B cell (primary cell): ENCODE measurements at regions not wholly inside any gene's neighbourhood (a gene's known extent, or its start where the extent isn't known, plus 50 kb on each side); places are given as distances from the start of the nearest gene placed in this dataset.

Experiments used
- ATAC-seq: fragments of 200-7000 bp; cut with Tn5 transposase; one replicate; pipeline ENCODE4 v1.10.0; 2021; ENCODE audit warnings: low read depth, mild to moderate bottlenecking, moderate number of reproducible peaks, moderate library complexity
- CTCF ChIA-PET: fragments of 350-600 bp; sonication (Branson Sonifier 250); formaldehyde crosslinking; loops from one replicate; lab custom pipeline; 2021; ENCODE audit warnings: antibody characterized with exemption, inconsistent platforms; lab: Charles Lee
- POLR2A ChIA-PET: fragments of 350-600 bp; sonication (Branson Sonifier 250); formaldehyde crosslinking; loops from one replicate; lab custom pipeline; 2021; ENCODE audit warnings: antibody characterized with exemption; lab: Charles Lee
- DNase-seq: peaks from one replicate; pipeline ENCODE4 v3.0.0; 2013
- H2AFZ ChIP-seq: 2 replicates; pipeline ENCODE4 v1.6.1; 2012; ENCODE audit warnings: mild to moderate bottlenecking, low read depth, low read length; ENCODE audit not compliant: insufficient read depth, poor library complexity, severe bottlenecking
- H3K27ac ChIP-seq, 2 donors: 1 replicate in 1 of 2; 2 replicates in 1 of 2; pipeline ENCODE4 v1.5.1; 2012 to 2013; ENCODE audit warnings: low read length in 2 of 2, mild to moderate bottlenecking in 2 of 2, moderate library complexity in 1 of 2
- H3K27me3 ChIP-seq, 4 experiments: fragments of 200-600 bp in 1 of 4; sonication (generic) in 1 of 4; replicated peaks in 1 of 4; 1 replicate in 2 of 4; 2 replicates in 2 of 4; pipeline versions ENCODE4 v1.6.1 to v1.7.0; 2013 to 2016; ENCODE audit warnings: low read length in 3 of 4, mild to moderate bottlenecking in 2 of 4, mixed read lengths in 1 of 4, moderate library complexity in 1 of 4; ENCODE audit not compliant: insufficient read depth in 4 of 4, control insufficient read depth in 3 of 4; ENCODE audit errors: control extremely low read depth in 1 of 4
- H3K36me3 ChIP-seq, 2 experiments: replicated peaks in 1 of 2; 1 replicate in 1 of 2; 2 replicates in 1 of 2; pipeline versions ENCODE4 v1.6.1 to v1.7.1; 2013; ENCODE audit warnings: low read length in 1 of 2; ENCODE audit not compliant: insufficient read depth in 2 of 2, control insufficient read depth in 1 of 2; ENCODE audit errors: control extremely low read depth in 1 of 2, extremely low read depth in 1 of 2
- H3K4me1 ChIP-seq, 2 donors: fragments of 200-600 bp in 1 of 2; sonication (generic) in 1 of 2; 1 replicate in 1 of 2; 2 replicates in 1 of 2; pipeline versions ENCODE4 v1.5.1 to v1.6.1; 2013 to 2017; ENCODE audit warnings: low read length in 2 of 2; ENCODE audit not compliant: control insufficient read depth in 2 of 2, insufficient read depth in 2 of 2
- H3K4me2 ChIP-seq: replicated peaks from 2 replicates; pipeline ENCODE3; 2012; ENCODE audit warnings: mild to moderate bottlenecking, low read depth, low read length; ENCODE audit not compliant: poor library complexity, severe bottlenecking
- H3K4me3 ChIP-seq, 5 experiments: fragments of 200-600 bp in 1 of 5; sonication (generic) in 1 of 5; 1 replicate in 3 of 5; 2 replicates in 2 of 5; pipeline versions ENCODE4 v1.5.1 to v1.7.0; 2011 to 2016; ENCODE audit warnings: low read length in 4 of 5, mild to moderate bottlenecking in 4 of 5, low read depth in 2 of 5, control low read depth in 1 of 5, moderate library complexity in 1 of 5; ENCODE audit not compliant: insufficient read depth in 1 of 5; ENCODE audit errors: control extremely low read depth in 1 of 5, extremely low read depth in 1 of 5
- H3K79me2 ChIP-seq: fragments of 200-600 bp; sonication (generic); one replicate; pipeline ENCODE4 v1.6.0; 2016; ENCODE audit warnings: low read length; ENCODE audit not compliant: control insufficient read depth, insufficient read depth
- H3K9ac ChIP-seq: fragments of 200-600 bp; sonication (generic); 2 replicates; pipeline ENCODE4 v1.6.1; 2017; ENCODE audit warnings: mild to moderate bottlenecking, low read length, moderate library complexity
- H3K9me3 ChIP-seq, 3 donors: one replicate each; pipeline versions ENCODE4 v1.6.1 to v1.7.1; 2013; ENCODE audit warnings: low read length in 2 of 3; ENCODE audit not compliant: control insufficient read depth in 2 of 3, insufficient read depth in 1 of 3; ENCODE audit errors: control extremely low read depth in 1 of 3
- H4K20me1 ChIP-seq: 2 replicates; pipeline ENCODE4 v1.6.0; 2012; ENCODE audit warnings: mild to moderate bottlenecking, low read length; ENCODE audit not compliant: insufficient read depth, control insufficient read depth, poor library complexity, severe bottlenecking
- H3K27ac Mint-ChIP-seq: one replicate; pipeline ENCODE4 v1.8.0; 2021; ENCODE audit warnings: mixed read lengths
- H3K27me3 Mint-ChIP-seq: one replicate; pipeline ENCODE4 v1.8.0; 2021; ENCODE audit warnings: mixed read lengths
- H3K4me1 Mint-ChIP-seq: one replicate; pipeline ENCODE4 v1.8.0; 2021; ENCODE audit warnings: mixed read lengths
- H3K4me3 Mint-ChIP-seq: one replicate; pipeline ENCODE4 v1.8.0; 2021; ENCODE audit warnings: mixed read lengths
- H3K9me3 Mint-ChIP-seq: one replicate; pipeline ENCODE4 v1.8.0; 2022; ENCODE audit warnings: mixed read lengths; ENCODE audit not compliant: insufficient read depth
- CTCF ChIP-seq: fragments of 200-600 bp; IDR thresholded peaks from one replicate; pipeline ENCODE4 v1.8.0; 2022; ENCODE audit warnings: antibody characterized with exemption, mild to moderate bottlenecking
- EZH2 ChIP-seq: IDR thresholded peaks from 2 replicates; pipeline ENCODE4 v1.6.1; 2012; ENCODE audit warnings: borderline replicate concordance, low read depth, mild to moderate bottlenecking, moderate library complexity, low read length; ENCODE audit not compliant: insufficient read depth, poor library complexity, severe bottlenecking
- WGBS: methylation state at CpG from one replicate; pipeline ENCODE4 v1.1.5; 2013; ENCODE audit warnings: missing lambda C conversion rate; ENCODE audit not compliant: insufficient coverage; 5-methylcytosine and 5-hydroxymethylcytosine counted together
- intact Hi-C: fragments of 100-400 bp; cut with micrococcal nuclease; formaldehyde crosslinking; loops from one replicate; pipeline ENCODE4 v1.10.0; 2022

GRCh38 chr9:113753398-113754119 lies 122.5 kb upstream of the ZNF618 start:
- Histone ChIP-seq H3K4me1 (no peaks in the 10 kb centered on the region), H3K36me3 (no peaks in the 10 kb centered on the region), H4K20me1 (no peaks in the 10 kb centered on the region), H3K4me3 (no peak overlapping the region), H3K9ac (no peak overlapping the region), H2AFZ (no peak overlapping the region), H3K9me3 (peaks cover 0 to 3% (median 3%) of the 10 kb centered on the region in 3 donors), H3K27me3 (peaks cover 0 to 14% (median 5%) of the 10 kb centered on the region in 4 experiments), H3K4me2 (no peak overlapping the region), H3K79me2 (no peaks in the 10 kb centered on the region), H3K27ac (no peak overlapping the region)
- H3K9me3 Mint-ChIP-seq: peaks cover 3% of the 10 kb centered on the region
- TF ChIP-seq EZH2: no peak
- no peak for TF ChIP-seq CTCF
- H3K27me3 Mint-ChIP-seq: peaks cover 32% of the 10 kb centered on the region
- intact Hi-C loops: no loop called here
- DNase-seq (no peak), ATAC-seq (no peak)
- ChIA-PET CTCF (no interaction called here), POLR2A (no interaction called here)
- H3K27ac Mint-ChIP-seq: no peak overlapping the region
- peaks cover 4% of the 10 kb centered on the region for H3K4me1 Mint-ChIP-seq
- WGBS: 90% methylated on average over 6 of the region's 7 CpGs
- H3K4me3 Mint-ChIP-seq: no peak overlapping the region

- H3K9me3 Mint-ChIP-seq: no peaks in the 10 kb centered on the region
- Histone ChIP-seq H4K20me1 (no peaks in the 10 kb centered on the region), H3K4me1 (no peaks in the 10 kb centered on the region), H3K4me2 (no peak overlapping the region), H3K79me2 (no peaks in the 10 kb centered on the region), H3K4me3 (no peak overlapping the region), H3K9me3 (peaks cover 0 to 5% (median 2%) of the 10 kb centered on the region in 3 donors), H3K27ac (no peak overlapping the region), H3K36me3 (no peaks in the 10 kb centered on the region), H3K27me3 (peaks cover 0 to 14% (median 5%) of the 10 kb centered on the region in 4 experiments), H2AFZ (no peak overlapping the region), H3K9ac (no peak overlapping the region)
- peaks cover 36% of the 10 kb centered on the region for H3K27me3 Mint-ChIP-seq
- H3K27ac Mint-ChIP-seq: no peak overlapping the region
- no peak for TF ChIP-seq EZH2
- TF ChIP-seq CTCF: no peak
- intact Hi-C loops: no loop called here
- H3K4me3 Mint-ChIP-seq: no peak overlapping the region
- ATAC-seq (no peak), DNase-seq (no peak)
- WGBS: no CpG with 5 or more reads among the region's 2 CpGs
- CTCF ChIA-PET: no interaction called here
- POLR2A ChIA-PET: no interaction called here
- peaks cover 4% of the 10 kb centered on the region for H3K4me1 Mint-ChIP-seq
Observed at GRCh38 chr9:113754739-113755138, 121.4 kb upstream of the ZNF618 start.
